ENCODE measurements at regions not wholly inside any gene's neighbourhood (a gene's known extent, or its start where the extent isn't known, plus 50 kb on each side); places are given as distances from the start of the nearest gene placed in this dataset.

DNA sequence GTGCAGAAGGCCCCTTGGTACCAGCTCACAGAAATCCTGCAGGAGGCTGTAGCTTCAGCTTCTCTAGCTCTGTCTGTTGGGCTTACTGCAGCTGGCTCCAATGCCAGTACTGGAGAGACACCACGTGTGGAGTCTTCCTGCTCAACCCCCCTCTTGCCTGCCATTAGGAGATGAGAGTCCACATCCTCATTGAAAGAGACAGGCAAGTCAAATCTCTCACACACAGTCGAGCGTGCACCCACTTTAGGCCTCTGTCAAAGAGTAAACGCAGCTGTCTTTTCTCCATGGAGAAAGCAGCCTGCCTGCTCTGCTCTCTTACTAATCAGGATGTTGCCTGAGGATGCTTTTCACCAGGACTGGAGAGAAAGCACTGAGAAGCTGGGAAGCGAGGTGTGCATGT is 523.0 kb upstream of the NBEA start:
- DNase-seq, result no peak

DNA sequence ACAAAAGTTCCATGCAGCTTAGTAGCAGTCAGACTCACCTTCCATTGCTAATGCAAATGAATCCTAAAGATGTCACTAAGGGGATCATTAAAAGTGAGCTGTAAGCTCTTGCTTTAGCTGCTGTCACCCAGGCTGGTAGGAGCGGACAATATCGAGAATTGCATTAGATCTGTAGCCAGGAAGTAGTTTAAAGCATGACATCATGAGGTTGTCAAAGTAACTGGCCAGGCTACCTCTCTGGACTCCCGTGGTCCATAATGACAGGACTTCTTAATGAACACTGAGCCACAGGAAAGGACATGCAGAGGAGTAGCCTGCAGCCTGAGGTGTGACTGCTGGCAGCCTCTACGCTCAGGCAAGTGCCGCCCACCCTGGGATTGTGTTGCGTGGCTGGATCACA is 522.3 kb upstream of the NBEA start:
- DNase-seq, result no peak

DNA sequence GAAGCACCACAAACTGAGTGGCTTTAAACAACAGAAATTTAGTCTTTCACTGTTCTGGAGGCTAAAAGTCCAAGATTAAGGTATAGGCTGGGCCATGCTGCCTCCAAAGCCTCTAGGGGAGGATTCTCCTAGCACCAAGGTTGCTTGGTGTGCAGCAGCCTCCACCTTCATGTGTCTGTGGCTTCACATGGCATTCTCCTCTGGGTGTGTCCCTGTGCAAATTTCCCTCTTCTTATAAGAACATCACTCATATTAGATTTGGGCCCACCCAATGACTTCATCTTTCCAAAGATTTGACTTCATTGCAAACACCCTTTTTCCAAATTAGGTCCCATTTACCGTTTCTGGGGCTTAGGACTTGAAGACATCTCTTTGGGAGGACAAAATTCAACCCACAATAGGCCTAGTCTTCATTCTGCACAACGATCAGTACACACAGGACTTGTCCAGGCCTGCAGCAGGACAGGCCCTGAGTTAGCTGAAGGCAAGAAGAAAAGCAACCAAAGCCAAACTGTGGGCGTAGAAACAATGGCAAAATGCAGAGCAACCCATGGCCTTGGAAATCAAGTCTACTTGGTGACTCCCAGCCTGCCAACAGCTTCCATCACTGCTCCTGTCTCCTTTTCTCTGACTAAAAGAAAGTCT is 521.2 kb upstream of the NBEA start:
- DNase-seq, result no peak

DNA sequence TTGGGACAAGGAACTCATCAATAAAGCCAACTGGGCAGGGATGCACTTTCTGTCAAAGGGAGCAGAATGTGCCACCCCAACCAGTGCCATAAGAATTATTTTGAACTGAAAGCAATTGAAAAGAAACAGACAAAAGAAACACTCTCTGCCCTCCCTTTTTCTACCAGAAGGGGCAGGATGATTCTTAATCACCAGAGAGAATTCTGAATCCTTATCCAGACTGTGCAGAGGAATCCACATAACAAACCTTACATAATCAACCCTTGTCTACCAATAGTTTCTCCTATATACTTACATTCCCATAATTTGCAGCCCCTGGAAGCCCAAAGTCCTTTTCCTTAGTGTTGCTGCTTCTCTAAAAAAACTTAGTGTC is 520.7 kb upstream of the NBEA start:
- no peak for DNase-seq

DNA sequence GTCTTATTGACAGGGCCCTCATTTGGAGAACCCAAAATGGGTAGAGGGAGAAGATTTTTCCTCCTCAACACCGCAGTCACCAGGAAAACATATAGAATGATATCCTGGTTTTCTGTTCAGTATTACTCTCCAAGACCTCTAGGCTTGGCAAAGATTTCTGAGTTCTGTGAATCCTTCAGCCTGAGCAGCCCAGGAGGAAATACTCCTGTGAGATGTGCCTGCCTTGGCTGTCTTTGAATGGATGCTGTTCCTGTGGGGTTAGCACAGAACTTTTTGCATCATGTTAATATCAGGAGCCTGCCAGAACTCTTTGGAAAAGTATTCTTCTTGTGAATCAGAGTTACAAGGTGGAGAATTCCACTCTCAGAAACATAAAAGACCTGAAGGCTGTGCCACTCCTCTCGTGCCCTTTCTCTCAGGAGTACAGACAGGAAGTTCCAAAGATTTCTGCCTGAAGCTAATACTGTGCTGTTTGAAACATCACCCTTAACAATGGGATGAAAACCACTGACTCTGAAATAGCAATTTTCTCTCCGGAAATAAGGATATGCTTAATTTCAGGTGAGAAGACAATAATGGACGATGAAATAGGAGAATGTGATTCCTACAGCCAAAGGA is 520.1 kb upstream of the NBEA start:
- DNase-seq, result no peak

DNA sequence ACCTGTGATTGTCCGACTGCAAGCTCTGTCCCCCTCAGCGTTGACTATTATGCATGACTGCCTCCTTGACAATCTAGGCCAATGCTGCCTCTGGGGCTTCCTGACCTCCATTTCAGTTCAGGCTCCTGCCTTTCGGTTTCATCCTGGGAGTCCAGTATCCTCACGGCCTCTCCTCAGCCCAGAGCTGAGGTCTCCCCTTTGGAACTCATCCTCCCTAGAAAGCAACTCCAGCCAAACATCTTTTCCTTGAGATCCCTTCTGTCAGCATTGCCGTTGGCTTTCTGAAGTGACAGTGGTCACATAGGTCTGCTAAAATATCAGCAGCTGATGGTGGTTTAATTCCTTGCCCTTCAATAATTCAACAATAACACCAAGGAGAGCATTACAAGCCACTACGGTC is 519.1 kb upstream of the NBEA start:
- no peak for DNase-seq

DNA sequence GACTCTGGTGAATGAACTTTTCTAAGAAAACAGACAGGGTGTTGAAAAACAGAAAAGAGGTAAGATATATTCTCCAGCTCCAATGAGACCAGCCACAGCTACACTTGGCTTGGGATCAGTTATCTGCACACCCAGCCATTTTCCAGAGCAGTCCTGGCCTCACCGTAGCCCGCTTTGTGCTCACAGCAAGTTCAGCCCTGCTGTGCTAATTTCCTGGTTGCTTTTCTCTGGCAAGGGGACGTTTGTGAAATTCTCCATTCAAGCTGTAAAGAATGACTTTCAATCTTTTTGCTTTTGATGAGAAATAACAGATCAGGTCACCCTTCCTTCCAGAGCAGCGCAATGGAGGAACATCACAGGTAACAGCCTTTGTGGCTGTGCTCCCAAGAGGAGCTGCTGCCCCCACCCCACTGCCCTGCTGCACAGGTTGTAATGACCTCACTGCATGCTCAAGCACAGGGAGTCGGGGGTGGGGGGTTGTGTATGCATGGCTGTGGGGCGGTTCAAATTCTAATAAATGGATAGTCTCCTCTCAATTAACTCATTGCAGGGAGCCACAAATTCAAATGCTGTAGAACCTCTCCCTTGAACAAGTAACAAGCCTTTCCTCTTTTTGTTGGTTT is 516.6 kb upstream of the NBEA start:
- DNase-seq, result no peak

DNA sequence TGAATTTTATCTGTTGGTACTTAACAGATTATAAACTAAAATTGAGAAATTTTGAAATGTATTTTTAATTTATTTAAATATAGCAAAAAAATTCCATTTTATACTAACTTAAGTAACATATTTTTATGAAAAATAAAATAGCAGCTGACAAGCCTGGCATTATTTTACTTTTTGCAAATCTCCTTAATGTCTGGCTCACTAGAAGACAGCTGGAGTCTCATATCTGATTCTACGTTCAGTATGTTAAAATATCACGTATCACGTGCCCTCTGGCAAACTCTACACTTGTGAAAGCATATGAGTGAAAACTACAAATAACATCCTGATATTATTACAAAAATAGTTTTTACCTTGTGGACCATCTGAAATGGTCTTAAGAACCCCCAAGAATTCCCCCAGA is 513.2 kb upstream of the NBEA start:
- DNase-seq, result no peak

DNA sequence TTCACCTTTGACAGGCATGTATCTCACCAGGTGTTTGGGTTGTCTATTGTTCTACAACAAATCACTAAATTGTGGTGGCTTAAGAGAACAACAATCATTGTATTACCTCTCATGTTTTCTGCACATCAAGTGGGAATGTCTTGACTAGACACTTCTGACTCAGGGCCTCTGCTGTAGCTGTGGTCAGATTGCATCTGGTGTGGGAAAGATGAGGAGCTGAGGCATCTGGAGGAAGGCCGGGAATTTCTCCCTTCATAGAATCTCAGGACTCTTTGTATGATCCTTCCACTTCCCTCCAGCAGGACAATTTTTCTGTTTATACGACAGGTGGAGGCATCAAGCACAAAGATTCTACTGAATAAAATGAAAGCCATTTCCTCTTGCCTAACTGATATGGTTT is 511.8 kb upstream of the NBEA start:
- DNase-seq, result no peak

DNA sequence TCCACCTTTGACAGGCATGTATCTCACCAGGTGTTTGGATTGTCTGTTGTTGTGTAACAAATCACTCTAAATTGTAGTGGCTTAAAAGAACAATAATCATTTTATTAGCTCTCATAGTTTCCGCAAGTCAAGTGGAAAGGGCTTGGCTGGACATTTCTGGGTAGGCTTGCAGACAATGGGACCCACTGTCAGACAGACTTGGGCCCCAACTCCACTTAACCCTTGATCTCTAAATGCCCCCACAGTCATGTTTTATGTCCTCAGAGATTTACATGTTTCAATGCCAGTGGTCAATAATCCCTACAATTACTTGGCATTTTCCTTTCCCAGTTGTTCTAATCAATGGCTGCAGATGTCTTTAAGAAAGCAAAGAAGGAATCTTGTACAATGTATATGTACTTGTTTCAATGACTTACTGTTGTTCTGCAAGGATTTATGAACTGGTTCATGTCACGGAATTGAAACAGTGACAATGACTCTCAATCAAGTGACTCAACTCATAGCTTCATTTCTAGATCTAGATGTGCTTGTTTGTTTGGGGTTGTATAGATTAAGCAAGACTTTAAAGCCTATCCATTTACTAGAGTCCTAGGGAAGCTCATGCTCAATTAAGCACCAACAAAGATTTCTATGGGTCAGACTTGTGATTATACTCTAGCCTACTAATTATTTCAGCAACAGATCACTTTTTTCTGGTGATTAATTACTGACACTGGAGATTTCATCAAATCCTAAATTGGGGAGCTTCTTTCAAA is 510.1 kb upstream of the NBEA start:
- DNase-seq, result no peak

DNA sequence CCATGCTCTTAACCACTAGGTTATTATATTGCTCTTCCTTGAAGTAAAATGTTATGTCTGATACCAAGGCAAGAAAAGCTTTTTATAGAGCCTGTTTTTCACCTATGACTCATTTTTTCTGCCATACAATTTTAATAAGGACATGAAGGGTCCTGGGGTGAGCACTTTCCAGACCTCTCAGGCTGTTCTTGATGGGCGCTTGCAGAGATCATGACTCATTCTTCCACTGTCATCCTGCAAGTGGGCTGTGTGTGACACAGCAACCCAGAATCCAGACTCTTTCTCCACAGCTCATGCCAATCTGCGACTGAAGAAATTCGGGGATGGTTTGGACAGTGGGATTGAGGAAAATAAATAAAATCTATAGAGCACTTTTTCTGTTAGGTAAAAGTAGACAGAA is 506.7 kb upstream of the NBEA start:
- no peak for DNase-seq

DNA sequence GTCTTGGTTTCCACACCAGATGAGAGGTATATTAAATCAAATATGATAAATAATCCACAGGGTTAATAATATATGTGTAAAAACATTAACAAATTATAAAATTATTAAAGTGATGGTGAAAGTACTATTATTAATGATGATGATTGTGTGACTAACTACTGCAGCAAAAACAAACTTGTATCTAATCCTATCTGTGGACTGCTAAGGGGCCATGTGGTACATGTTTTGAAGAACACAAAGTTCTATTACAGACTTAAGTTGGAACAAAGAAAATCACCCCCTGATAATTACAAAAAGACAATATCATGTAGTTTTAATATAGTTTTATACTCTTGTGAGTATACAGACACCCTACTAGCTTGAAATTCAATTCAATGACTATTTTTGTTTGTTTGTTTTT is 504.2 kb upstream of the NBEA start:
- no peak for DNase-seq

DNA sequence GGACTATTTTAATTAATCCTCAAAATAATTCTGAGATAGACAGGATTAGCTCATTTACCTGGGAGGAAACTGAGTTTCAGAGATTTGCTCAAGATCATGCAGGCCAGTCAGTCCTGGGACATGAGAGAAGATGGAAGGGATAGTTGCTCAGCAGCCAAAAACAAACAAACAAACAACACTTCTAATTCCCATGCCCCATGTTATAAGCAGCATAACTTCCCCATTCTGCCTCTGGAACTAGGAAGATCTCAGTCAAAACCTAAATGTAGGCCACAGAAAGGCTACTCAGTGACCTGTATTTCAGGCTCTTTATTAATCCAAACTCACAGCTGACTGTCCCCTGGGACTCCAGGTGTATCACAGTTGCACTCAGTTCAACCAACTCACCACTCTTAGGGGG is 489.2 kb upstream of the NBEA start:
- no peak for DNase-seq

DNA sequence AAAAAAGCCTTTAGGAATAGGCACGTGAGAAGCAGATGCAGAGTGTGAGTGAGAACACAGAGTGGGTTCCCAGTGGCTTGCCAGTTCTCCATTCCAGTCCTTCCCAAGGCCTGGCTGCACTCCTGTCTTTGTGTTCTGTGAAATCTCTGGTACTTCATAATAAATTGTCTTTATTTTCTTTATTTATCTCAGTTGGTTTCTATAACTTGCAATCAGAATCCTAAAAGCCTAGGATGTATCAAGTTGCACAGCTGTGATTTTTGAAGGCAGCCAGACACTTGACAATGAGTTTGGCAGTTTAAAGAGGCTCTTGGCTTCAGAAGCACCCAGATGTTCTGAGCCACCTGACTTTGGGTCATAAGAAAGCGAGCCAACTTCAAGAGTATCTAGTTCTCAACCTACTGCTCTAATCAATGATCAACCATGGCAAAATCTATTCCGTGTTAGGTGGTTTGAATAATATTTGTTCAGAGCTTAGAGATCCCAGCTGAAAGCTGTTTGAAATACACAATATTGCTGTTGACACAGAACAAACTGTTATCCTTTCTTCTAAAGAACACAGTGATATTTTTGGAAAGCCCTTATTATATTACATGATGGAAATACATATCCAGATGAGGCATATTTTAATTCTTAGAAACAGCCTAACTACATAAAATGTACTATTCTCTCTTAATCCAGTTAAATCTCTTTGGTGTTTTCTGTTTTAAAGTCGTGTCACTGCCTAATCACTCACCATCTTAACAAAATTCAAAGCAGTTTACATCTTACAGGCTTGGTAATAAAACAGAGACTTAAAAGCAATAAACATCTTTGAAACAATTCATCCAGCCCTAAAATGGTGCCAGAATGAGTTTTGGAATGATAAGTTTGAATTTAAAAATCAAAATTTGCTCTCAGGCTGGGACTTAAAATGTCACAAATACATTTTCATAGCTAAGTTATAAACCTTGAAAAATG is 483.0 kb upstream of the NBEA start:
- peak; percentile 5 for DNase-seq

DNA sequence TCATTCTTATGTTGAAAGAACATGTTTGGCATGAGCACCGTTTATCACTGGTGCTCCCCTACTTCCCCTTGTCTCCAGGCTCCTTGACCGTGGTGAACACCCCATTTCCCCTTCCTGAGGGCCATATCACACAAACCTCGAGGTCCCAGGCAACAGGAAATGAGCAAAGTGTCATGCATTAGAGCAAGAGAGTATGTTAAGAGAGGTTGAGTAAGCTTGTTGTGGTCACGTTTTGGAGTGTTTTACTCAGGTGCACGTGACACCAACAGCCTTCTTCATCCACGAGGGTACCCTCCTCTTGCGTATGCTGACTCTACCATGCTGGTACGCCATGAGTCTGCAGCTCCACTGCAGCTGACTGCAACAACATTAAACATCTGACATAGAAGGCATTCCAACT is 482.2 kb upstream of the NBEA start:
- DNase-seq, result no peak

DNA sequence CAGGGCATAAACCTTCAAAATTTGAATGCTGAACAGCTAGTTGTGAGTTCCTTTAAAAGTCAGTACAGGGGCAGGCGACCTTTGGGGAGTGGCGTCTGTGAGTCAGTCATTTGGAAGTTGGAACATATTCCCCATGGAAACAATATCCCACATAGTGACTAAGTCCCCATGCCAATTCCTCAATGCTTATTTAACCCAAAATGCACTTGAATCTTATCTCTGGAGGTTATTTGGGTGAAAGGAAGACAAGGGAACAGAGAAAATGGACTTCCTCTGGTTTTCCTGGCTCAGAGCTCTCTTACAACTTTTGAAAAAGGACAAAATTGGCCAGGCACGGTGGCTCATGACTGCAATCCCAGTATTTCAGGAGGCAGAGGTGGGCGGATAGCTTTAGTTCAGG is 479.2 kb upstream of the NBEA start:
- DNase-seq, result no peak

DNA sequence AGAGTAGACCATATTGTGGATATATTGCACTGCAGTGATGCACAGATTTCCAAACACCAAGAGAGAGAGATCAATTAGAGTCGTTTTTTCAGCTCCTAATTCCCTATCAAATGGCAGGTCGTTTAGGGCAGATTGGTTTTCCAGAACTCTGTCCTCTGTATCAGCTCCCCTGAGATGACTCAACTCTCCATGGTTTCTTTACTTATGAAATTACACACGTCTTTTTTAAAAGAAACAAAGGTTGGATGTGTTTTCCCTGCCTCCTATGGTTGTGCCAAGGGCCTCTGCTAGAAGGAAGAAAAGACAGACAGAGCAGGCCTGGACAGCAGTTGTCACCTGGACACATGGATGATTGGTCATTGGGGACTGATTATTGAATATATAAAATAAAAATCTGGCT is 478.1 kb upstream of the NBEA start:
- DNase-seq, result no peak

DNA sequence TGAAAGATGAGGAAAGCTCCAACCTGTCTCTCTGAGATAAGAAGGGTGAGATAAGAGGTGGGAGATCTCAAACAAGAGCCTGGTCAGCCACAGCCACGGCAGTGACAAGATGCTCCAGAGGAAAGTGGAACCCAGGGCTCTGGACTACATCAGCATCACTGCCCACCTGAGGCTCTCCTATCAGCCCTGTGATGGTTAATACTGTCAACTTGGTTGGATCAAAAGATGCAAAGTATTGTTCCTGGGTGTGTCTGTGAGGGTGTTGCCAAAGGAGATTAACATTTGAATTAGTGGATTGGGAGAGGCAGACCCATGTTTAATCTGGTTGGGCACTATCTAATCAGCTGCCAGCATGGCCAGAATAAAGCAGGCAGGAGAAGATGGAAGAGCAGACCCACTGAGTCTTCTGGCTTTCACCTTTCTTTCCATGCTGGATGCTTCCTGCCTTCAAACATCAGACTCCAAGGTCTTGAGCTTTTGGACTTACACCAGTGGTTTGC is 476.6 kb upstream of the NBEA start:
- no peak for DNase-seq

DNA sequence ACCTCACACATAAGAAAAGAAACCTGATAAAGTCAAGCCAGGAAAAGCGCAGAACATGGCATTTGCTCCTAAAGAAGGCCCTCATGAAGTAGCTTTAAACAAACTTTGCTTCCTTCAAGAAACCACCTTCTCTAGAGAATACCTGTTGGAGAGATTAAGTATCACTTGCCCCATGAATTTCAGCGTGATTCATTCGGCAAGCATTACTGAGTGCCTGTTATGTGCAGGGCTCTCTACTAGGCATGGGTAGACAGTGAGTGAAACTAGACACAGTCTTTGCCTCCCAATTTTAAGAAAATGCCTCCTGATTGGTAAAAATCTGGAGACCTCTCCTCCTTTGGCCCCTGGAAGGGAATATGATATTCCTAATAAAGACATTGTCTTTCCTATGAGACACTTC is 475.8 kb upstream of the NBEA start:
- DNase-seq, result no peak

DNA sequence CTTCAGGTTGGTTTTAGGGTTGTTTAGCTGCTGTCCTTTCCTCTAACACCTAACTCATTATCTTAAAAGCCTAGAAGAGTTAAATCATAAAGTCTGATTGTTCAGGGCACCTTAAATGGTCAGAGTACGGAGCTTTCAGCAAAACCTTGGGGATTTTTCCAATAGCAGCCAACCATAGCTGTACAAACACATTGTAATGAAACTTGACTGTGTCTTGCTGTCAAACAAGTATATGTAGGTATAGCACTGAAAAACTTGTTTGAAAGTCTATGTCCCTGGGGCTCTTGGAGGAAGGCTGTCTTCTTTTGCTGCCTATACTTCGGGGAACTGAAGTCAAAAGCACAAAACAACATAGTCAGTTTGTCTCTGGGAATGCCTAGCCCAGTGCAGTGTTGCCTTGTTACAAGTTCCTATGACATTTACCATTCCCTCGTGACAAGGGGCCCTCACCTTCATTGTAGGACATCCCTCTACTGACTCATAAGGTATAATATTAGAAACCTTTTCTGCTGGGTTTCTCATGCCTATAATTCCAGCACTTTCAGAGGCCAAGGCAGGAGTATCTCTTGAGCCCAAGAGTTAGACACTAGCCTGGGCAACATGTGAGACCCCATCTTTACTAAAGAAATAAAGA is 474.5 kb upstream of the NBEA start:
- DNase-seq, result no peak

DNA sequence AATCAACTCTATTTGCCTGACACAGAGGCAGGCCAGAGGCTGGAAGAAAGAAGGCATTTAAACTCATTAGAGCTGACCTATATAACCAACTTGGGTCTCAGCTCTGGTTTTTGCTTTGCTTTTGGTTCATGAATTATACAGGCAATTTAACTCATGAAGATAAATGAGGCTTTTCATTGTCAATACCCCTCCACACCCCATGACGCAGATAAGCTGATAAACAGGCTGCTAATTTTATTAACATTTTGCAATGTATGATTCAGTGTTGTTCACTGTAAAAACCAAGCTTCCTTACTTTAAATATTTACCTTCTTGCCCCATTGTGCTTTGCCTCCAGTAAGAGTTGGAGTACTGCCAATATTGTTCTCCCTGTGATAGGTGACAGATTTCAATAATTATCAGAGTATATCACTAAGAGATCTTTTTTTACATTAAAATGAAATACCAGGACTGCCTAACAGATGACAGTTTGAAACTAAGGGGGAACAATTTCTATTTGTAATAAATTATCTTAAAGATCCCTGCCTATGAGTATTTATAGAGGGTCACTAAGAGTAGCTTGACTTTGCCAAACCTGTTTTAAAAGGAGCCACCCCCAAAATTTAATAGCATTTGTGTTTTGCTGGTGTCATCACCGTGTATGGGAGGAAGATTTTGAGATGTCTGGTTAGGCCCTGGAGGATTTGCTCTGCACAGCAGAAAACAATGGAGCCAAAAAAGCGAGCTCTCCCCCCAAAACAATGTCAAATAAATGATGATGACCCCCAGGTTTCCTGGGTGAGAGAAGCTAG is 472.7 kb upstream of the NBEA start:
- DNase-seq, result no peak

Data from right kidney (tissue), 1 donor.